ENCODE measurements at regions not wholly inside any gene's neighbourhood (a gene's known extent, or its start where the extent isn't known, plus 50 kb on each side); places are given as distances from the start of the nearest gene placed in this dataset.

- DNase-seq (ENCODE audit: low read depth, low spot score): no peak
- H3K36me3 ChIP-seq (ENCODE audit: control insufficient read depth in 2 of 2, extremely low read depth in 1 of 2, insufficient read depth in 2 of 2, low read length in 2 of 2): no peaks in the 10 kb centered on the region
- ChIA-PET CTCF (no interaction called here), POLR2A (no interaction called here)
- H3K4me1 ChIP-seq (ENCODE audit: control insufficient read depth, extremely low read depth, insufficient read depth, low read length): no peaks in the 10 kb centered on the region
- no peaks in the 10 kb centered on the region for H4K20me1 ChIP-seq (replicated peaks; ENCODE audit: control insufficient read depth, extremely low read depth, insufficient read depth, low read length)
- BruUV-seq (replicated peaks): no TSS peak
- H3K27ac ChIP-seq (ENCODE audit: insufficient read depth, low read depth, low read length): no peak overlapping the region
- no peak overlapping the region for H3K4me2 ChIP-seq (ENCODE audit: insufficient read depth, low read length)
- H3K79me2 ChIP-seq (ENCODE audit: control insufficient read depth, insufficient read depth, low read length): no peaks in the 10 kb centered on the region
- no peak overlapping the region for H3K9ac ChIP-seq (replicated peaks; ENCODE audit: extremely low read depth, insufficient read depth, low read length)
- no peaks in the 10 kb centered on the region for H3K27me3 ChIP-seq (ENCODE audit: control insufficient read depth in 2 of 2, insufficient read depth in 2 of 2, low read length in 2 of 2)
- no peaks in the 10 kb centered on the region for H3K9me1 ChIP-seq (replicated peaks; ENCODE audit: control insufficient read depth, extremely low read depth, insufficient read depth, low read length)
- H3K9me3 ChIP-seq (replicated peaks; ENCODE audit: control insufficient read depth, insufficient read depth, low read length): no peaks in the 10 kb centered on the region
- no peak for FAIRE-seq
- intact Hi-C loops (cut with micrococcal nuclease): no loop called here
- H2AFZ ChIP-seq (ENCODE audit: low read depth, low read length): no peak overlapping the region
- no peak for TF ChIP-seq MAX (IDR thresholded peaks at IDR 0.05; ENCODE audit: insufficient read depth, insufficient read length)
- TF ChIP-seq JUN (IDR thresholded peaks at IDR 0.05; ENCODE audit: borderline replicate concordance, insufficient read depth, insufficient read length, low read depth): no peak
- TF ChIP-seq FOS (IDR thresholded peaks at IDR 0.05; ENCODE audit: borderline replicate concordance, insufficient read depth, low read length): no peak
- TF ChIP-seq POLR2A (IDR thresholded peaks at IDR 0.05; ENCODE audit: low read depth, low read length): no peak
- no peak for TF ChIP-seq POLR2AphosphoS5 (IDR thresholded peaks at IDR 0.05; ENCODE audit: insufficient read depth, low read depth, low read length)
- TF ChIP-seq EZH2 (IDR thresholded peaks at IDR 0.05; ENCODE audit: borderline replicate concordance, low read depth, low read length, severe bottlenecking): no peak
- TF ChIP-seq GATA2 (IDR thresholded peaks at IDR 0.05; ENCODE audit: insufficient read depth, insufficient read length, low read depth, low read length): no peak
- TF ChIP-seq CTCF (IDR thresholded peaks at IDR 0.05; ENCODE audit: extremely low read depth in 1 of 2, insufficient read depth in 1 of 2, low read depth in 1 of 2, low read length in 2 of 2): no peak
- no peak for TF ChIP-seq MYC (IDR thresholded peaks at IDR 0.05; ENCODE audit: low read depth, low read length)
- dilution Hi-C loops (cut with MboI; ENCODE audit: extremely low pct_ligation_motif_present, low sequenced_read_pairs): no loop called here
- H3K4me3 ChIP-seq (replicated peaks in 1 of 3; ENCODE audit: insufficient read depth in 1 of 3, low read depth in 1 of 3, low read length in 3 of 3): no peak overlapping the region
Observed at GRCh38 chr10:128927497-128928161, 539.4 kb upstream of the MGMT start.
